Renal pelvis (tissue), 1 donor: ENCODE measurements at regions not wholly inside any gene's neighbourhood (a gene's known extent, or its start where the extent isn't known, plus 50 kb on each side); places are given as distances from the start of the nearest gene placed in this dataset.
A peak's percentile ranks its signal among the peaks of the same experiment; 100 is the strongest.

Source experiments
- DNase-seq: peaks from one replicate; pipeline ENCODE4 v3.0.0-alpha.2; 2013

- DNase-seq: no peak
Observed at GRCh38 chr10:110355141-110355831, 50.6 kb upstream of the SMNDC1 start.

- DNase-seq: no peak
Observed at GRCh38 chr10:110355922-110356627, 51.4 kb upstream of the SMNDC1 start.

GRCh38 chr10:110356628-110357245 lies 52.0 kb upstream of the SMNDC1 start:
- peak; percentile 67 for DNase-seq

GRCh38 chr10:110357252-110357780 lies 52.6 kb upstream of the SMNDC1 start:
- no peak for DNase-seq

- DNase-seq: no peak
Observed at GRCh38 chr10:110357871-110358270, 53.2 kb upstream of the SMNDC1 start.

GRCh38 chr10:110358278-110358677 lies 53.6 kb upstream of the SMNDC1 start:
- DNase-seq: no peak

- no peak for DNase-seq
Observed at GRCh38 chr10:110358869-110359629, 54.3 kb upstream of the SMNDC1 start.

- DNase-seq: no peak
Observed at GRCh38 chr10:110360857-110361474, 56.2 kb upstream of the SMNDC1 start.

- DNase-seq: no peak
Observed at GRCh38 chr10:110361800-110362456, 57.2 kb upstream of the SMNDC1 start.

- no peak for DNase-seq
Observed at GRCh38 chr10:110363572-110364411, 59.1 kb upstream of the SMNDC1 start.

GRCh38 chr10:110364531-110364937 lies 59.8 kb upstream of the SMNDC1 start:
- DNase-seq: no peak

- DNase-seq: no peak
Observed at GRCh38 chr10:110365356-110366143, 60.8 kb upstream of the SMNDC1 start.

- no peak for DNase-seq
Observed at GRCh38 chr10:110366635-110367034, 61.9 kb upstream of the SMNDC1 start.

GRCh38 chr10:110368002-110368401 lies 63.3 kb upstream of the SMNDC1 start:
- DNase-seq: no peak

GRCh38 chr10:110368556-110368955 lies 63.8 kb upstream of the SMNDC1 start:
- DNase-seq: no peak

- DNase-seq: no peak
Observed at GRCh38 chr10:110370006-110370405, 65.3 kb upstream of the SMNDC1 start.

- DNase-seq: no peak
Observed at GRCh38 chr10:110372656-110373055, 67.9 kb upstream of the SMNDC1 start.

GRCh38 chr10:110373059-110373458 lies 68.3 kb upstream of the SMNDC1 start:
- no peak for DNase-seq
